Right ventricle myocardium inferior (tissue), 1 donor: ENCODE measurements at regions not wholly inside any gene's neighbourhood (a gene's known extent, or its start where the extent isn't known, plus 50 kb on each side); places are given as distances from the start of the nearest gene placed in this dataset.

Source experiments
- ATAC-seq: fragments of 200-7000 bp; cut with Tn5 transposase; one replicate; pipeline ENCODE4 v1.9.1; 2020; ENCODE audit warnings: mild to moderate bottlenecking, moderate library complexity
- DNase-seq: peaks from one replicate; pipeline ENCODE4 v3.0.0; 2021; ENCODE audit errors: missing footprints
- intact Hi-C: fragments of 100-400 bp; cut with DNase I; formaldehyde crosslinking; loops from one replicate; pipeline ENCODE4 v1.11.0; 2022
- donor health status: DM: no; HTN: yes; CAD: no; lungs with severe emphysema.

- DNase-seq (no peak), ATAC-seq (no peak)
- intact Hi-C loops = no loop called here
These were observed 830.5 kb upstream of the KLHL29 start for GRCh38 chr2:22554453-22554852.

DNA sequence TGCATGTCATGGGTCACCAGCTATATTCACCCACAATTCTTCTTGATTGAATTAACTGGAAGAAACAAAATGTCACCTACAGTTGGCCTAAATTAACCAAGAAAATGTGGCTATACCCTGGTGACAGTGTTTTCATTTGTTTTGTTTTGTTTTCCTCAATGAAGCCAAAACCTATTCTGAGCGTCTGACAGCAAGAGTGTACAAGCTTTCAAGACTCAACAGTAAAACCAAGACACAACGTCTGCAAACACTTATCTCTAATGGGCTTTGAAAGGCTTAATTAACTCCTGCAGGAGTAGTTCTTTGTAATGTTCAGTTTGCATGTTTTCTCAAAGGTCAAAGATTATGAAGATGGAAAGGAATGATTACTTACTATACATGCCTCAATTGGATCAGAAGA lies 827.6 kb upstream of the KLHL29 start:
- ATAC-seq (no peak), DNase-seq (no peak)
- intact Hi-C loops = no loop called here

GRCh38 chr2:22560021-22560420 lies 825.0 kb upstream of the KLHL29 start:
- intact Hi-C loops = no loop called here
- DNase-seq = no peak
- no peak for ATAC-seq

- no peak for ATAC-seq
- no peak for DNase-seq
- intact Hi-C loops = no loop called here
These were observed 805.6 kb upstream of the KLHL29 start for GRCh38 chr2:22579341-22579740.

DNA sequence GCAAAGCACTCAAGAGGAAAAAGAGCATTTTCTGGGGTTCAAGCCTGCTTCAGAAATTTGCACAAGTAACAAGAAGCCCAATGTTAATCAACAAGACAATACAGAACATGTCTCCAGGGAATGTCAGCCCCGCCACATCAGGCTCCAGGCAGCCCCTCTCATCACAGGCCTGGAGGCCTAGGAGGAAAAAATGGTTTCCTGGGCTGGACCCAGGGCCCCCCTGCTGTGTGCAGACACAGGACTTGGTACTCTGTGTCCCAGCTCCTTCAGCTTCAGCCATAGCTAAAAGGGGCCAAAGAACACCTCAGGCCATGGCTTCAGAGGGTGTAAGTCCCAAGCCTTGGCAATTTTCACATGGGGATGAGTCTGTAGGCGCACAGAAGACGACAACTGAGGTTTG lies 802.9 kb upstream of the KLHL29 start:
- intact Hi-C loops = no loop called here
- DNase-seq = no peak
- no peak for ATAC-seq

DNA sequence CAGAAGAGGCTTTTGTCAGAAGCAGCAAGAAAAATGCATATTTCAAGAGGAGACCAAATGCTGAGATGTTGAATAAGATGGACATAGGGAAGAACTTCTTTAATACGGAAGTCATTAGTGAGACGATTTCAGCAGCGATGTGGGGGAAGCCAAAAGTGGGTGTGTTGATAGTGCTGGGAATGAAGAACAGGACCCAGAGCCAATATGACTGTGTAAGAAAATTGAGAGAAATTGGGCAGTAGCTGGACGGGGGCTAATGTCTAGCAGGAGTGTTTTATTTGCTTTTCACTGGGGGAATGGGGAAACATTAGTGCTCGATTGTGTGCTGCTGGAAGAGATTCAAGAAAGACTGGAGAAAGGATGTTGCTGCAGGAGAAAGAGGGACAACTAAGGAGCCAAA lies 788.7 kb upstream of the KLHL29 start:
- DNase-seq = no peak
- ATAC-seq = no peak
- intact Hi-C loops = no loop called here

GRCh38 chr2:22600156-22600555 lies 784.8 kb upstream of the KLHL29 start:
- DNase-seq = no peak
- intact Hi-C loops = no loop called here
- ATAC-seq = no peak

GRCh38 chr2:22600999-22601398 lies 784.0 kb upstream of the KLHL29 start:
- ATAC-seq (no peak), DNase-seq (no peak)
- intact Hi-C loops = no loop called here

DNA sequence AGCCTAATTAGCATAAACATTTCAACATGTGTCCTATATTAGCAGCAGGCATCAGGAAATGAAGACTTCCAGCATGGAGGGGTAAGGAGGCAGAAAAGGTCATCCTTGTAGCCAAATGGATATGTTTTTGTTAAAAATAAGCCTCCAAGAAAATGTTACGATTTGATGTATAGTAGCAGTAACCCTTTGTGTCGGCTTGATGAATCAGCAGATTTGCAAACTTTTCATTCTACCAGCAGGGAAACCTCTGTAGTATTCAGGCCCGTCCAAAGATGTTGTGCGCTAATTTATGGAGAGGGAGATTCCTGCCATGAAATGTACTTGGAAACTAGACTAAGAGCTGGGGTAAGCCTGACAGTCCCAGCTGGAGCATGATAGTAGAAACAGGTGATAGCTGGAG lies 780.8 kb upstream of the KLHL29 start:
- ATAC-seq (no peak), DNase-seq (no peak)
- intact Hi-C loops = no loop called here

DNA sequence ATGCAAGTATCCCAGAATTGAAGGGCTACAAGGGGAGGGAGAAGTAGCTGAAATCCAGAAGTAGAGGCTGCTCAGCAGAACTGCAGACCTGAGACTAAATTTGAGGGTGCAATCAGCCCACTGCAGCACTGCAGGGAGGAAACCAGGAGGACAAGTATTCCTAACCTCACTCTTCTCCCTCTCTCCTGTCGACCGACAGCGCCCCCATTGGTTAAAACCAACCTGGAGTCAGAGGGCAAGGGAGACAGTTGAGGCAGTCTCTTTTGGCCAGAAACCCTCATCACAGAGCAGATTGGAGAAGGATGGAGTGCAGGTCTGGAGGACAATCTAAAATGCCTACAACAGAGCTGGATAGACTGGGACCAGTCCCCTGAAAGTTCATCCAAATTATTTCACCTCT lies 768.9 kb upstream of the KLHL29 start:
- DNase-seq (no peak), ATAC-seq (no peak)
- intact Hi-C loops = no loop called here

- ATAC-seq = no peak
- intact Hi-C loops = no loop called here
These were observed 761.4 kb upstream of the KLHL29 start for GRCh38 chr2:22623620-22624019.

DNA sequence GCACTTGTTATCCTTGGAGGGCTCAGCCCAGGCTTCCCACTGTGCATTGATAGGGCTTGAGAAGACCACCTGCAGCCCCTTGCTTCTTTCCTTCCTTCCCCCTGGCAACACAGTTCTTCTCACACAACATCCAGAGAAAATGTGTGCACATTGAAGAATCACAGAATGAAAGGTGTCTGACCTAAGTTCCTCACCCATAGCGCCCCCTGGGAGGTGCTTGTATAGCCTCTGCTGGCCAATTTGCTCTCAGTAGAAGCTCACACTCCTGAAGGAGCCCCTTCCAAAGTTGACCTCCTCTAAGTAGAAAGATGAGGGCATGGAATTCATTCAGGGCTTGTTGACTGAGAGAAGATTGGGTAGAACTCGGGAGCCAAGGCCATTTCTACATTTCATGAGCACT lies 758.4 kb upstream of the KLHL29 start:
- DNase-seq = no peak
- intact Hi-C loops = no loop called here
- no peak for ATAC-seq

More at GRCh38 chr2:22623620-22624019, 761.4 kb upstream of the KLHL29 start:
- no peak for DNase-seq

DNA sequence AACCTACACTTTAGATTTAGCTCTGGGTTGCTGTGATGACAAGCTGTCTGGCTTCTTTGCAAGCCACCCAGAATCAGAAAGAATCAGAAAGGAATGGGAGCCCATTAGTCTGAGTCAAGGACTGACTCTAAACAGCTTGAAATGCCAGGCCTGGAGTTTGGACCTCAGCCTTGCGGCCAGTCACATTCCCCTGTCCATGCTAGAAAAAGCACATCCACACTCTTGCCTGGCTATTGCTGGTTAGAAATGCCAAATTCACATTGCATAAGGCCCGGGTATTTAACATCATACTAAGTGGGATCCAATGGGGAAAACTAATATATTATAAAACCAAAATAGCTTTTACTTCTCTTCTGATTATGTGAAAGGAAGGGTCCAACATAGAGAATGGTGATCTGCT lies 756.8 kb upstream of the KLHL29 start:
- intact Hi-C loops = no loop called here
- DNase-seq (no peak), ATAC-seq (peak; percentile 71)

DNA sequence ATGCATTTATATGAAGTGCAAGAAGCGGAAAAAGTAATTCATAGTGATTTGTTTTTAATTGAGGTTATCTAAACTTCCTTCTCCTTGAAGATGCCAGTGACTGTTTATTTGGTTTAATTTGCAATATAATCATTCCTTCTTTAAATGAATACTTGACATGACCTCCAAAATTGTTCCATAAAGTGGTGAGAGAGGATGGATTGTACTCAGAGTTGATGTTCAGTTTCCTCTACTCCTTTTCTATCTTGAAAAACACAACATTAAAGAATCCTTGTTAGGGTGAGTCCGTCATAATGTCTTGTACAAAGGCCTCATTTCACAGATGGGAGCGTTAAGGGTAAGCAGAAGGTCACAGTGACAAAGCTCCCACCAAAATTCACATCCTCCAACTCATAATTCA lies 756.1 kb upstream of the KLHL29 start:
- DNase-seq (no peak), ATAC-seq (no peak)
- intact Hi-C loops = no loop called here

GRCh38 chr2:22634167-22634566 lies 750.8 kb upstream of the KLHL29 start:
- ATAC-seq (no peak), DNase-seq (no peak)
- intact Hi-C loops = no loop called here

DNA sequence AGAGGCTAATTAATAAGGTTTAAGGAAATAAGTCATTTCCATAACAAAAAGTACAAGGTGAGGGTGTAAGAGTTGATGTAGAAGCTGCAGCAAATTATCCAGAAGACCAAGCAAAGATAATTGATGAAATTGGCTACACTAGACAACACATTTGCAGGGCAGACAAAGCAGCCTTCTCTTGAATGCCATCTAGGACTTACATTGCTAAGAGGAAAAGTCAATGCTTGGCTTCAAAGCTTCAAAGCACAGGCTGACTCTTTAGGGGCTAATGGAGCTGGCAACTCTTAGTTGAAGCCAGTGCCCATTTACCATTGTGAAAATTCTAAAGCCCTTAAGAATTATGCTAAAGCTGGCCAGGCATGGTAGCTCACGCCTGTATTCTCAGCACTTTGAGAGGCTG lies 728.6 kb upstream of the KLHL29 start:
- no peak for DNase-seq
- intact Hi-C loops = no loop called here
- no peak for ATAC-seq

DNA sequence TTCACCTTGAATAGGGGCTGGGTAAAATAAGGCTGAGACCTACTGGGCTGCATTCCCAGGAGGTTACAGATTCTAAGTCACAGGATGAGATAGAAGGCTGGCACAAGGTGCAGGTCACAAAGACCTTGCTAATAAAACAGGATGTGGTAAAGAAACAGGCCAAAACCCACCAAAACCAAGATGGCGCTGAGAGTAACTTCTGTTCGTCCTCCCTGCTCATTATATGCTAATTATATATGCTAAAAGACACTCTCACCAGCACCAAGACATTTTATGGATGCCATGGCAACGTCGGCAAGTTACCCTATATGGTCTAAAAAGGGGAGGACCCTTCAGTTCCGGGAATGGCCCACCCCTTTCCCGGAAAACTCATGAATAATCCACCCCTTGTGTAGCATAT lies 711.5 kb upstream of the KLHL29 start:
- intact Hi-C loops = no loop called here
- DNase-seq (no peak), ATAC-seq (no peak)

DNA sequence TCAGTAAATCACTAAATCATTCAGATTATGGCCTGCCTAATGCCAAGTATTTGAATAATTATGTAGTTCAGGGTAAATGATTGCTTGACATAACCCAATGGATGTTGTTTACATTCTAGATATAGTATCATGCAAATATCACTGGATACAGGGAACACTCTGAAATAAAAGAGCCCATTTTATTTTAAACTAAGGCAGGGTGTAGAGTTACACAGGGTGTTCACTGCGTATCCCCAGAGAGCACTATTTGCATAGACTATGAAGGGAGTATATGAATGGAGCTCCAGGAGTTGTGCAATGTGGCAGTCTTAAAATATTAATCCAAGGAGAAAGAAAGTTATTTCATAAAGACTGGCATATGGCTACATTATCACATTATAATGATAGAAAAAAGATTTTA lies 701.1 kb upstream of the KLHL29 start:
- intact Hi-C loops = no loop called here
- ATAC-seq (no peak), DNase-seq (no peak)

DNA sequence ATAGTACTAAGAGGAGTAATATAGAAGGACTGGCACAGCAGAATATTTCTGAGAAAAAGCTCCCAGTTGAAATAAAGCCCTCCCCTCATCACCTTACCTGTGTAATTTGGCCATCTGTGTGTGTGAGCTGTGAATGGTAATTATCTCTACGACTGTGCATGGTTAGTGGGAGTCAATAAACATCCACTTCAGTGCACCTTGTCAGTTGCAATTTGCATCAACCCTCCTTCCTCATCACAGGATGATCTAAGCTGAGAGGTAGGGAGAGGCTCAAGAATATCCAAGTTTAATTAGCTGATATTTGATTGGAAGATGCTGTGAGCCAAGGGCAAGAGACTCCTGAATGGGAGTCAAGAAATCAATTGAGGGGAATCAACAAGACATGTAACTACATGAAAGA lies 694.9 kb upstream of the KLHL29 start:
- ATAC-seq (no peak), DNase-seq (no peak)
- intact Hi-C loops = no loop called here

GRCh38 chr2:22691666-22692065 lies 693.3 kb upstream of the KLHL29 start:
- intact Hi-C loops = no loop called here
- DNase-seq (no peak), ATAC-seq (no peak)

GRCh38 chr2:22692746-22693145 lies 692.2 kb upstream of the KLHL29 start:
- DNase-seq (no peak), ATAC-seq (no peak)
- intact Hi-C loops = no loop called here

DNA sequence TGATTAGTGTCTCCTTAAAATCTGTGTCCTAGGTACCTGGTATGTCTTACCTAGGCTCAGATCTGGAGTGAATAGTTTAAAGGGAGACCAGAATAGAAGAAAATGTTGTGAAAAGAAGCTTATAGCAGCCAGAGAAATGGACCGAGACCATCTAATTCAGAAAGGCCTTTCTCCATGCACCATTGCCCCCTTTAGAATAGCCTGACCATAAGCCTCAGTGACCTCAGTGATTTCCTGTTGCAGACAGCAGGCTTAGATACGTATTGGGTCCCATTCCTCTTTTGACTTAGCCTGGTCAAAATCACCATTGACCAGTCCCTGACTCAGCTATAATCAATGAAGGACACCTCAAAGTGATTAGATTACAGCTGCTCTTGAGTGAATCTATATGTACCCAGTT lies 690.7 kb upstream of the KLHL29 start:
- no peak for DNase-seq
- intact Hi-C loops = no loop called here
- no peak for ATAC-seq
